GM10248 (cell line): ENCODE measurements at regions not wholly inside any gene's neighbourhood (a gene's known extent, or its start where the extent isn't known, plus 50 kb on each side); places are given as distances from the start of the nearest gene placed in this dataset.

Source experiments
- CTCF ChIA-PET: fragments of 300-600 bp; sonication (Branson Sonifier 250); formaldehyde crosslinking; extraction: SDS; loops from one replicate; lab custom pipeline; 2021; ENCODE audit warnings: antibody characterized with exemption; lab: Yijun Ruan, JAX
- POLR2A ChIA-PET: fragments of 350-650 bp; sonication (Branson Sonifier 250); formaldehyde crosslinking; extraction: SDS; loops from one replicate; lab custom pipeline; 2020; ENCODE audit warnings: antibody characterized with exemption; lab: Yijun Ruan, JAX
- DNase-seq: peaks from one replicate; pipeline ENCODE4 v3.0.0; 2012; ENCODE audit errors: extremely low spot score
- TF ChIP-seq, protein P1 (sequence below): IDR thresholded peaks from 2 replicates; pipeline ENCODE4 v1.5.1; 2012; ENCODE audit warnings: mild to moderate bottlenecking, low read depth; ENCODE audit errors: extremely low read depth, missing control alignments, control extremely low read depth

GRCh38 chr16:17572145-17572544 is 101.4 kb upstream of the XYLT1 start:
- CTCF ChIA-PET, result interaction anchor here (1.3 kb wide), 2 partner anchors 14 to 40 kb away, joined by 3 to 4 read pairs; no protein-coding TSS in a partner anchor
- TF ChIP-seq, protein P1, sequence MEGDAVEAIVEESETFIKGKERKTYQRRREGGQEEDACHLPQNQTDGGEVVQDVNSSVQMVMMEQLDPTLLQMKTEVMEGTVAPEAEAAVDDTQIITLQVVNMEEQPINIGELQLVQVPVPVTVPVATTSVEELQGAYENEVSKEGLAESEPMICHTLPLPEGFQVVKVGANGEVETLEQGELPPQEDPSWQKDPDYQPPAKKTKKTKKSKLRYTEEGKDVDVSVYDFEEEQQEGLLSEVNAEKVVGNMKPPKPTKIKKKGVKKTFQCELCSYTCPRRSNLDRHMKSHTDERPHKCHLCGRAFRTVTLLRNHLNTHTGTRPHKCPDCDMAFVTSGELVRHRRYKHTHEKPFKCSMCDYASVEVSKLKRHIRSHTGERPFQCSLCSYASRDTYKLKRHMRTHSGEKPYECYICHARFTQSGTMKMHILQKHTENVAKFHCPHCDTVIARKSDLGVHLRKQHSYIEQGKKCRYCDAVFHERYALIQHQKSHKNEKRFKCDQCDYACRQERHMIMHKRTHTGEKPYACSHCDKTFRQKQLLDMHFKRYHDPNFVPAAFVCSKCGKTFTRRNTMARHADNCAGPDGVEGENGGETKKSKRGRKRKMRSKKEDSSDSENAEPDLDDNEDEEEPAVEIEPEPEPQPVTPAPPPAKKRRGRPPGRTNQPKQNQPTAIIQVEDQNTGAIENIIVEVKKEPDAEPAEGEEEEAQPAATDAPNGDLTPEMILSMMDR, result no peak
- no peak for DNase-seq
- POLR2A ChIA-PET, result no interaction called here

DNA sequence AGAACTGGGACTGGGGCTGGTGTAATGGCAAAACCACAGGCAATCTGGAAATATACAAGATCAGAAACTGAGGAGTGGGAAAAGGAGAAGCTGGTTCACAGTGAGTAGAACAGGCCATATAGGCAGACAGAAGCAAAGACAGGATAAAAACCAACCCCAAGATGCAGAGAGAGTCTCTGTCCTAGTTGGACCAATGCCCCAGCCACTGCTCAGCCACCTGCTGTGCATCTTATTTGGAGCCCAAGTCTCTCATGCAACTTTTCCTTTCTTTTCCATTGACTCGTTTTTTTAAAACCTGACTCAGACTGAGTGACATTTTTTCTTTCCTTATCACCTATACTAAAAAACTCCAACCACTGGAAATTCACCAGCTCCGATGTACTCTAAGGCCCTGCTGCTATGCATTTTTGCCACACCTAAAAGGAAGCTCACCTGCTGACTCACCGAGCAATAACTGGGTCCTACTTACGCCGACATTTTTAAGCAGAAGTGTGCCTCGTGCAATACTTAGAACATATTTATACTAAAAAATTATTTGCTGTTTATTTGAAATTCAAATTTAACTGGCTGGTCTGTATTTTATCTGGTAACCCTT is 100.8 kb upstream of the XYLT1 start:
- POLR2A ChIA-PET, result no interaction called here
- no peak for DNase-seq
- CTCF ChIA-PET, result interaction anchor here (1.3 to 4.4 kb wide), 4 partner anchors 8 to 39 kb away, joined by 3 to 37 read pairs (median 4); no protein-coding TSS in a partner anchor
- TF ChIP-seq, protein P1, result no peak

DNA sequence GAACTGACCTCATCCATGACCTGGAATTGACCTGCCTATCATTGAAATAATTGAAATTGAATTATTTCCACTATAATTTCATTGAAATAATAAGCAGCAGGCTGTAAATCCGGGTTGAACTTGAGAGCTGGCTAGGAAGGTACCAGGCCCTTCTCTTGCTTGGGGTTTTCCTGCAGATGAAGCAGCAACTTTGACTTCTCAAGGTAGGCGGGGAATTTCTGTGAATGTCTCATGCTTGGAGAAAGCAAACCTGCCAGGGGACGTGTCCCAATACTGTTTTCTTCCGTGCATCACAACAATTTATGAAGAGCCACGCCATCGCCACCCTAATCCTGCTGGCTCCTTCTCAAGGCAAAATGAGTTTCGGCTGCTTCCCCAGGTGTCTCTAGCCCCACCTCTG is 97.5 kb upstream of the XYLT1 start:
- ChIA-PET POLR2A (no interaction called here), CTCF (interaction anchor here (1.2 to 4.4 kb wide), 2 partner anchors 8 to 11 kb away, joined by 4 to 37 read pairs; no protein-coding TSS in a partner anchor)
- DNase-seq, result no peak
- TF ChIP-seq, protein P1, result no peak

GRCh38 chr16:17567455-17567854 is 96.7 kb upstream of the XYLT1 start:
- TF ChIP-seq, protein P1, result no peak
- DNase-seq, result no peak
- POLR2A ChIA-PET, result no interaction called here
- CTCF ChIA-PET, result interaction anchor here (1.2 to 4.4 kb wide), 2 partner anchors 9 to 12 kb away, joined by 4 to 37 read pairs; no protein-coding TSS in a partner anchor

- DNase-seq, result no peak
- ChIA-PET CTCF (interaction anchor here (1.2 kb wide), 1 partner anchor 12 kb away, joined by 6 read pairs; no protein-coding TSS in a partner anchor), POLR2A (no interaction called here)
- TF ChIP-seq, protein P1, result no peak
These were observed 96.1 kb upstream of the XYLT1 start for GRCh38 chr16:17566656-17567450.

DNA sequence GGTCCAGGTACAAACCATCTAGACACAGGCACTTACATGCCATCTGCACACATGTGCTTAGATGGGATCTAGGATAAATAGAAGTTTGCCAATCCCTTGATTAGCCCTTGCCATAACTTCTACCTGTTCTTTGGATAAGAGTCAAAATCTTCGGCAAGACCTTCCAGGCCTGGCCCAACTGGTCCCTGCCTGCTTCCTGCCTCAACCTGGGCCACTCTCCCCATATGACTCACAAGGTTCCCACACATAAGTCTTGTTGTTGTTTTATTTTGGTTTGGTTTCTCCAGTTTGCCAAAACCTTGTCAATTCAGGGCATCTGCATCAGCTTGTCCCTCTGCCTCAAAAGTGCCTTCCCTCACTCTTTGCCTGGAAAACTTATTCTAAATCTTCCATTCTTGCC is 95.3 kb upstream of the XYLT1 start:
- POLR2A ChIA-PET, result no interaction called here
- TF ChIP-seq, protein P1, result no peak
- DNase-seq, result no peak
- CTCF ChIA-PET, result interaction anchor here (1.2 kb wide), 1 partner anchor 13 kb away, joined by 6 read pairs; no protein-coding TSS in a partner anchor
